ENCODE measurements at regions not wholly inside any gene's neighbourhood (a gene's known extent, or its start where the extent isn't known, plus 50 kb on each side); places are given as distances from the start of the nearest gene placed in this dataset.

DNA sequence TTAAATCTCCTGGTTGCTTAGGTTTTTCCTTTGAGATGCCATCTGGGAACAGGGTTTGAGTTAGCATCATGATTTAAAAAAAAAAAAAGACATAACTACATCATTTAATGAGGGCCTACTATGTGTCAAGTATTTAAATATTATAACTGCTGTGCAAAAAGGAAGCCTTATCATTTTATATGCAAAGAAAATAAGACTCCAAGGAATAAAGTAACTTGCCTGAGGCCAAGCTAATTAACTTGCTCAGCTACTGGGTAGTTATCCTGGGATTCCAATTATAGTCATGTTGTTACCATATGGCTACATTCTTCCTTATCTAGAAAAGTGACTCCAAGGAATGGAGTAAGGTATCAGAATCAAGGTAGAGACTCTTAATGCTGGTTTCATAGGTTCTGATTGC, 123.5 kb downstream of the SLC41A2 start:
- H3K4me3 ChIP-seq: no peak overlapping the region
- no peaks in the 10 kb centered on the region for H3K27me3 ChIP-seq
- no peaks in the 10 kb centered on the region for H3K9me3 ChIP-seq
- H3K27ac ChIP-seq: no peak overlapping the region
- TF ChIP-seq POLR2A (IDR thresholded peaks at IDR 0.05) (no peak), EP300 (IDR thresholded peaks at IDR 0.05) (no peak)
- TF ChIP-seq, protein P1, sequence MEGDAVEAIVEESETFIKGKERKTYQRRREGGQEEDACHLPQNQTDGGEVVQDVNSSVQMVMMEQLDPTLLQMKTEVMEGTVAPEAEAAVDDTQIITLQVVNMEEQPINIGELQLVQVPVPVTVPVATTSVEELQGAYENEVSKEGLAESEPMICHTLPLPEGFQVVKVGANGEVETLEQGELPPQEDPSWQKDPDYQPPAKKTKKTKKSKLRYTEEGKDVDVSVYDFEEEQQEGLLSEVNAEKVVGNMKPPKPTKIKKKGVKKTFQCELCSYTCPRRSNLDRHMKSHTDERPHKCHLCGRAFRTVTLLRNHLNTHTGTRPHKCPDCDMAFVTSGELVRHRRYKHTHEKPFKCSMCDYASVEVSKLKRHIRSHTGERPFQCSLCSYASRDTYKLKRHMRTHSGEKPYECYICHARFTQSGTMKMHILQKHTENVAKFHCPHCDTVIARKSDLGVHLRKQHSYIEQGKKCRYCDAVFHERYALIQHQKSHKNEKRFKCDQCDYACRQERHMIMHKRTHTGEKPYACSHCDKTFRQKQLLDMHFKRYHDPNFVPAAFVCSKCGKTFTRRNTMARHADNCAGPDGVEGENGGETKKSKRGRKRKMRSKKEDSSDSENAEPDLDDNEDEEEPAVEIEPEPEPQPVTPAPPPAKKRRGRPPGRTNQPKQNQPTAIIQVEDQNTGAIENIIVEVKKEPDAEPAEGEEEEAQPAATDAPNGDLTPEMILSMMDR (IDR thresholded peaks at IDR 0.05): no peak
- H3K4me1 ChIP-seq (ENCODE audit: insufficient read depth): no peaks in the 10 kb centered on the region
- intact Hi-C loops (cut with DNase I): no loop called here
- DNase-seq: no peak
- no peaks in the 10 kb centered on the region for H3K36me3 ChIP-seq

- H3K27ac ChIP-seq: no peak overlapping the region
- DNase-seq: no peak
- 92 to 100% (median 98%) methylated on average over 1 of the region's 1 CpG for whole genome bisulfite sequencing, 3 donors
- TF ChIP-seq POLR2A (IDR thresholded peaks at IDR 0.05) (no peak), EP300 (IDR thresholded peaks at IDR 0.05) (no peak)
- TF ChIP-seq, protein P1 (IDR thresholded peaks at IDR 0.05): no peak
- no peaks in the 10 kb centered on the region for H3K36me3 ChIP-seq
- no peaks in the 10 kb centered on the region for H3K4me1 ChIP-seq (ENCODE audit: insufficient read depth)
- intact Hi-C loops (cut with DNase I): no loop called here
- H3K27me3 ChIP-seq: no peaks in the 10 kb centered on the region
- H3K4me3 ChIP-seq: no peak overlapping the region
- H3K9me3 ChIP-seq: no peaks in the 10 kb centered on the region
These were observed 124.3 kb downstream of the SLC41A2 start for GRCh38 chr12:104833756-104834155.

DNA sequence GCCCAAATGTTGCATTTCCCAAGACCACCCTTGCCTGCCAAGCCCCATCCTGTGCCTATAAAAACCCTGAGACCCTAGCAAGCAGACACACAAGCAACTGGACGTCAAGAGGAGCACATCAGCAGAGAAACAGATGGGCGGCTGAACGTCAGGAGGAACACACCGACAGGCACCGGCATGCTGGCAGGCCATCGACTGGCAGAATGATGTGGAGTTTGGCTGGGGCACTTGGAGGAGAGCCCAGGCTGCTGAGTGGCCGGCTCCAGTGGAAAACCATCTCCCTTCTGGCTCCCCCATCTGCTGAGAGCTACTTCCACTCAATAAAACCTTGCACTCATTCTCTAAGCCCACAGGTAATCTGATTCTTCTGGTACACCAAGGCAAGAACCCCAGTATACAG, 130.1 kb downstream of the SLC41A2 start:
- no peak overlapping the region for H3K27ac ChIP-seq
- TF ChIP-seq, protein P1 (IDR thresholded peaks at IDR 0.05): no peak
- no peak for TF ChIP-seq POLR2A (IDR thresholded peaks at IDR 0.05)
- no peak for TF ChIP-seq EP300 (IDR thresholded peaks at IDR 0.05)
- H3K27me3 ChIP-seq: no peaks in the 10 kb centered on the region
- H3K36me3 ChIP-seq: no peaks in the 10 kb centered on the region
- peaks cover 0 to 4% of the 10 kb centered on the region in 2 donors for H3K9me3 ChIP-seq
- intact Hi-C loops (cut with DNase I): no loop called here
- no peak for DNase-seq
- no peaks in the 10 kb centered on the region for H3K4me1 ChIP-seq (ENCODE audit: insufficient read depth)
- 81 to 87% (median 81%) methylated on average over 7 of the region's 7 CpGs for WGBS, 3 donors
- no peak overlapping the region for H3K4me3 ChIP-seq

- peaks cover 0 to 4% of the 10 kb centered on the region in 2 donors for H3K9me3 ChIP-seq
- WGBS, 3 donors: 75 to 81% (median 76%) methylated on average over 9 of the region's 9 CpGs
- no peak for TF ChIP-seq EP300 (IDR thresholded peaks at IDR 0.05)
- TF ChIP-seq, protein P1 (IDR thresholded peaks at IDR 0.05): no peak
- no peak for TF ChIP-seq POLR2A (IDR thresholded peaks at IDR 0.05)
- H3K4me1 ChIP-seq (ENCODE audit: insufficient read depth): no peaks in the 10 kb centered on the region
- H3K27ac ChIP-seq: no peak overlapping the region
- DNase-seq: no peak
- intact Hi-C loops (cut with DNase I): no loop called here
- no peaks in the 10 kb centered on the region for H3K36me3 ChIP-seq
- no peak overlapping the region for H3K4me3 ChIP-seq
- H3K27me3 ChIP-seq: no peaks in the 10 kb centered on the region
These were observed 130.5 kb downstream of the SLC41A2 start for GRCh38 chr12:104827587-104827986.

GRCh38 chr12:104825408-104825807, 132.7 kb downstream of the SLC41A2 start:
- H3K9me3 ChIP-seq: peaks cover 0 to 4% of the 10 kb centered on the region in 2 donors
- no peak for DNase-seq
- H3K4me3 ChIP-seq: no peak overlapping the region
- intact Hi-C loops (cut with DNase I): no loop called here
- 81 to 88% (median 87%) methylated on average over 2 of the region's 2 CpGs for WGBS, 3 donors
- no peaks in the 10 kb centered on the region for H3K36me3 ChIP-seq
- no peaks in the 10 kb centered on the region for H3K4me1 ChIP-seq (ENCODE audit: insufficient read depth)
- TF ChIP-seq EP300 (IDR thresholded peaks at IDR 0.05) (no peak), POLR2A (IDR thresholded peaks at IDR 0.05) (no peak)
- no peak overlapping the region for H3K27ac ChIP-seq
- H3K27me3 ChIP-seq: no peaks in the 10 kb centered on the region

All from ovary (tissue), 7 donors.